Smooth muscle cell (in vitro differentiated cells): ENCODE measurements at regions not wholly inside any gene's neighbourhood (a gene's known extent, or its start where the extent isn't known, plus 50 kb on each side); places are given as distances from the start of the nearest gene placed in this dataset.

ENCODE experiments used
- DNase-seq: peaks from one replicate; lab custom pipeline; 2025; ENCODE audit not compliant: unreplicated experiment; lab: John Stamatoyannopoulos, UW
- H2AFZ ChIP-seq: fragments of 200-600 bp; sonication (generic); 2 replicates; pipeline ENCODE4 v1.6.0; 2016; ENCODE audit warnings: antibody characterized with exemption, low read depth, mild to moderate bottlenecking
- H3F3A ChIP-seq: fragments of 200-600 bp; sonication (generic); 2 replicates; pipeline ENCODE4 v1.6.0; 2017; ENCODE audit warnings: antibody characterized with exemption, low read depth
- H3K27ac ChIP-seq: fragments of 200-600 bp; sonication (generic); 2 replicates; pipeline ENCODE4 v1.5.1; 2016; ENCODE audit warnings: low read depth, mild to moderate bottlenecking
- H3K27me3 ChIP-seq: fragments of 200-600 bp; sonication (generic); 2 replicates; pipeline ENCODE4 v1.6.1; 2016; ENCODE audit warnings: low read depth, mild to moderate bottlenecking
- H3K36me3 ChIP-seq: fragments of 200-600 bp; sonication (generic); 2 replicates; pipeline ENCODE4 v1.5.1; 2016; ENCODE audit warnings: low read depth
- H3K4me1 ChIP-seq: fragments of 200-600 bp; sonication (generic); 2 replicates; pipeline ENCODE4 v1.5.1; 2016; ENCODE audit warnings: low read depth
- H3K4me2 ChIP-seq: fragments of 200-600 bp; sonication (generic); 2 replicates; pipeline ENCODE4 v1.6.0; 2016; ENCODE audit warnings: mild to moderate bottlenecking
- H3K4me3 ChIP-seq: fragments of 200-600 bp; sonication (generic); 2 replicates; pipeline ENCODE4 v1.5.1; 2016; ENCODE audit warnings: mild to moderate bottlenecking
- H3K79me2 ChIP-seq: fragments of 200-600 bp; sonication (generic); 2 replicates; pipeline ENCODE4 v1.6.0; 2016; ENCODE audit warnings: low read depth, mild to moderate bottlenecking
- H3K9ac ChIP-seq: fragments of 200-600 bp; sonication (generic); 2 replicates; pipeline ENCODE4 v1.6.0; 2016; ENCODE audit warnings: low read depth
- H3K9me3 ChIP-seq: fragments of 200-600 bp; sonication (generic); replicated peaks from 2 replicates; pipeline ENCODE4 v1.5.1; 2016; ENCODE audit warnings: low read depth
- H4K20me1 ChIP-seq: fragments of 200-600 bp; sonication (generic); 2 replicates; pipeline ENCODE4 v1.6.0; 2016; ENCODE audit warnings: low read depth
- WGBS: methylation state at CpG from one replicate; pipeline ENCODE4 v1.1.7; 2016; ENCODE audit warnings: low lambda C conversion rate; 5-methylcytosine and 5-hydroxymethylcytosine counted together
- TF ChIP-seq, protein P1 (sequence below): fragments of 200-600 bp; sonication (generic); IDR thresholded peaks from 2 replicates; pipeline ENCODE4 v1.5.1; 2017; ENCODE audit warnings: borderline replicate concordance, mild to moderate bottlenecking, antibody characterized with exemption; ENCODE audit not compliant: insufficient read depth, poor library complexity, severe bottlenecking

GRCh38 chr16:51989637-51990230 is 557.2 kb downstream of the TOX3 start:
- Histone ChIP-seq H3K9ac (no peak overlapping the region), H3K4me3 (no peak overlapping the region), H3K4me1 (no peaks in the 10 kb centered on the region), H3K36me3 (no peaks in the 10 kb centered on the region), H3K27ac (no peak overlapping the region), H3K4me2 (no peak overlapping the region), H3K27me3 (peaks cover 11% of the 10 kb centered on the region), H4K20me1 (no peaks in the 10 kb centered on the region), H3F3A (no peaks in the 10 kb centered on the region), H3K9me3 (no peaks in the 10 kb centered on the region), H2AFZ (no peak overlapping the region), H3K79me2 (no peaks in the 10 kb centered on the region)
- no peak for DNase-seq
- TF ChIP-seq, protein P1, sequence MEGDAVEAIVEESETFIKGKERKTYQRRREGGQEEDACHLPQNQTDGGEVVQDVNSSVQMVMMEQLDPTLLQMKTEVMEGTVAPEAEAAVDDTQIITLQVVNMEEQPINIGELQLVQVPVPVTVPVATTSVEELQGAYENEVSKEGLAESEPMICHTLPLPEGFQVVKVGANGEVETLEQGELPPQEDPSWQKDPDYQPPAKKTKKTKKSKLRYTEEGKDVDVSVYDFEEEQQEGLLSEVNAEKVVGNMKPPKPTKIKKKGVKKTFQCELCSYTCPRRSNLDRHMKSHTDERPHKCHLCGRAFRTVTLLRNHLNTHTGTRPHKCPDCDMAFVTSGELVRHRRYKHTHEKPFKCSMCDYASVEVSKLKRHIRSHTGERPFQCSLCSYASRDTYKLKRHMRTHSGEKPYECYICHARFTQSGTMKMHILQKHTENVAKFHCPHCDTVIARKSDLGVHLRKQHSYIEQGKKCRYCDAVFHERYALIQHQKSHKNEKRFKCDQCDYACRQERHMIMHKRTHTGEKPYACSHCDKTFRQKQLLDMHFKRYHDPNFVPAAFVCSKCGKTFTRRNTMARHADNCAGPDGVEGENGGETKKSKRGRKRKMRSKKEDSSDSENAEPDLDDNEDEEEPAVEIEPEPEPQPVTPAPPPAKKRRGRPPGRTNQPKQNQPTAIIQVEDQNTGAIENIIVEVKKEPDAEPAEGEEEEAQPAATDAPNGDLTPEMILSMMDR, result no peak
- WGBS, result 82% methylated on average over 6 of the region's 6 CpGs

GRCh38 chr16:51988977-51989376 is 558.0 kb downstream of the TOX3 start:
- Histone ChIP-seq H3K4me2 (no peak overlapping the region), H3K36me3 (no peaks in the 10 kb centered on the region), H3K4me1 (no peaks in the 10 kb centered on the region), H3K9ac (no peak overlapping the region), H3K4me3 (no peak overlapping the region), H3K9me3 (no peaks in the 10 kb centered on the region), H2AFZ (no peak overlapping the region), H3K79me2 (no peaks in the 10 kb centered on the region), H3F3A (no peaks in the 10 kb centered on the region), H3K27me3 (peaks cover 18% of the 10 kb centered on the region), H4K20me1 (no peaks in the 10 kb centered on the region), H3K27ac (no peak overlapping the region)
- TF ChIP-seq, protein P1, result no peak
- DNase-seq, result no peak

GRCh38 chr16:51987519-51987918 is 559.4 kb downstream of the TOX3 start:
- H3K4me1 ChIP-seq, result no peaks in the 10 kb centered on the region
- H3K36me3 ChIP-seq, result no peaks in the 10 kb centered on the region
- H3K4me3 ChIP-seq, result no peak overlapping the region
- H2AFZ ChIP-seq, result no peak overlapping the region
- DNase-seq, result no peak
- 93% methylated on average over 1 of the region's 1 CpG for WGBS
- no peaks in the 10 kb centered on the region for H3F3A ChIP-seq
- H3K27me3 ChIP-seq, result peaks cover 18% of the 10 kb centered on the region
- no peaks in the 10 kb centered on the region for H3K79me2 ChIP-seq
- no peak overlapping the region for H3K4me2 ChIP-seq
- H3K27ac ChIP-seq, result no peak overlapping the region
- TF ChIP-seq, protein P1, result no peak
- H3K9me3 ChIP-seq, result no peaks in the 10 kb centered on the region
- no peak overlapping the region for H3K9ac ChIP-seq
- no peaks in the 10 kb centered on the region for H4K20me1 ChIP-seq

DNA sequence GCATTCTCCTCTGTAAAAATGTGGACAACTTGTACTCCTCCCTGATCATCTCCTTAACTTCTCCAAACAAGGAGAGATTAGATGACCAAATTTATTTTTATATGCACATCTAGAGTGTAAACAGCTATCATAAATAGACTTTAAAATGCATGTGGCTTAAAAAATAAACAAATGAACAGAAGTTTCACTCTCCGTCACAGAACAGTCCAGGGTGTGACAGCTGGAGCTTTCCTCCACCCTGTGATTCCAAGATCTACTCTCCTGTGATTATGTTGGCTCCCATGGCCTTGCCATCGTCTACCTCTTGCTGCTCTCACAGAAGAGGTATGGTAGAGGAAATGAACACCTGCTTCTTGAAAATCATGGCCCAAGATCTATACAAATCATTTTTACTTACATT is 560.2 kb downstream of the TOX3 start:
- DNase-seq, result no peak
- no peak overlapping the region for H3K27ac ChIP-seq
- H3F3A ChIP-seq, result no peaks in the 10 kb centered on the region
- no peaks in the 10 kb centered on the region for H3K4me1 ChIP-seq
- H2AFZ ChIP-seq, result no peak overlapping the region
- no peak overlapping the region for H3K4me3 ChIP-seq
- H3K27me3 ChIP-seq, result peaks cover 18% of the 10 kb centered on the region
- H4K20me1 ChIP-seq, result no peaks in the 10 kb centered on the region
- no peaks in the 10 kb centered on the region for H3K36me3 ChIP-seq
- H3K79me2 ChIP-seq, result no peaks in the 10 kb centered on the region
- TF ChIP-seq, protein P1, result no peak
- H3K9me3 ChIP-seq, result no peaks in the 10 kb centered on the region
- H3K9ac ChIP-seq, result no peak overlapping the region
- 88% methylated on average over 2 of the region's 2 CpGs for WGBS
- H3K4me2 ChIP-seq, result no peak overlapping the region
